Mucosa of descending colon (tissue), 3 donors: ENCODE measurements at regions not wholly inside any gene's neighbourhood (a gene's known extent, or its start where the extent isn't known, plus 50 kb on each side); places are given as distances from the start of the nearest gene placed in this dataset.
"Not testable (repeated sequence)": the region's sequence is repeated elsewhere in the genome, so short reads cannot be mapped to it uniquely, and the experiment has no call there.

Source experiments
- ATAC-seq: fragments of 200-7000 bp; cut with Tn5 transposase; one replicate; pipeline ENCODE4 v1.9.1; 2020; ENCODE audit warnings: mild to moderate bottlenecking, moderate library complexity
- DNase-seq, 3 donors: peaks; one replicate each; pipeline ENCODE4 v3.0.0-alpha.2; 2020
- H3K36me3 ChIP-seq: fragments of 200-600 bp; one replicate; pipeline ENCODE4 v1.8.0; 2021; ENCODE audit warnings: low read depth, mild to moderate bottlenecking
- H3K4me1 ChIP-seq: fragments of 200-600 bp; one replicate; pipeline ENCODE4 v1.8.0; 2021; ENCODE audit warnings: low read depth, mild to moderate bottlenecking
- H3K4me3 ChIP-seq: fragments of 200-600 bp; one replicate; pipeline ENCODE4 v1.8.0; 2021; ENCODE audit warnings: mild to moderate bottlenecking
- H3K9me3 ChIP-seq: fragments of 200-600 bp; one replicate; pipeline ENCODE4 v1.8.0; 2021; ENCODE audit warnings: mild to moderate bottlenecking
- CTCF ChIP-seq: fragments of 200-600 bp; IDR thresholded peaks from one replicate; pipeline ENCODE4 v1.8.0; 2022; ENCODE audit warnings: antibody characterized with exemption, mild to moderate bottlenecking
- intact Hi-C, 2 donors: fragments of 100-400 bp; cut with DNase I in 1 of 2; cut with micrococcal nuclease in 1 of 2; formaldehyde crosslinking; loops; one replicate each; pipeline versions ENCODE4 v1.11.0 to v1.11.1; 2022; cut with DNase I, micrococcal nuclease
- donor health status: DM: no; HTN: no; CAD: no; lungs with moderate emphysema.
- donor health status: DM: no; HTN: no; CAD: no.
- donor health status: DM: no; HTN: yes; CAD: no.

GRCh38 chr10:3925184-3925583, 140.2 kb upstream of the KLF6 start:
- ATAC-seq (no peak), DNase-seq (no peak)
- TF ChIP-seq CTCF = no peak
- peaks cover 14% of the 10 kb centered on the region for H3K4me1 ChIP-seq
- H3K4me3 ChIP-seq = no peak overlapping the region
- no peaks in the 10 kb centered on the region for H3K36me3 ChIP-seq
- intact Hi-C loops = no loop called here
- no peaks in the 10 kb centered on the region for H3K9me3 ChIP-seq

GRCh38 chr10:3924344-3924743, 139.3 kb upstream of the KLF6 start:
- DNase-seq (no peak), ATAC-seq (peak; percentile 20)
- H3K36me3 ChIP-seq = no peaks in the 10 kb centered on the region
- H3K4me1 ChIP-seq = peaks cover 9% of the 10 kb centered on the region
- no peak overlapping the region for H3K4me3 ChIP-seq
- no peaks in the 10 kb centered on the region for H3K9me3 ChIP-seq
- intact Hi-C loops = no loop called here
- no peak for TF ChIP-seq CTCF

GRCh38 chr10:3923033-3923432, 138.0 kb upstream of the KLF6 start:
- H3K4me1 ChIP-seq = peaks cover 3% of the 10 kb centered on the region
- intact Hi-C loops = no loop called here
- TF ChIP-seq CTCF = no peak
- H3K36me3 ChIP-seq = no peaks in the 10 kb centered on the region
- H3K4me3 ChIP-seq = no peak overlapping the region
- DNase-seq (no peak), ATAC-seq (no peak)
- H3K9me3 ChIP-seq = peaks cover 2% of the 10 kb centered on the region

- DNase-seq (no peak), ATAC-seq (no peak)
- intact Hi-C loops = no loop called here
- Histone ChIP-seq H3K4me1 (peaks cover 3% of the 10 kb centered on the region), H3K4me3 (no peak overlapping the region), H3K9me3 (peaks cover 2% of the 10 kb centered on the region), H3K36me3 (no peaks in the 10 kb centered on the region)
- no peak for TF ChIP-seq CTCF
Observed at GRCh38 chr10:3919709-3920308, 134.8 kb upstream of the KLF6 start.

GRCh38 chr10:3917392-3917791, 132.4 kb upstream of the KLF6 start:
- H3K4me1 ChIP-seq, H3K9me3 ChIP-seq, ATAC-seq, intact Hi-C loops, H3K4me3 ChIP-seq, H3K36me3 ChIP-seq, DNase-seq: not testable (repeated sequence)

GRCh38 chr10:3914733-3915132, 129.7 kb upstream of the KLF6 start:
- Histone ChIP-seq H3K4me3 (no peak overlapping the region), H3K36me3 (no peaks in the 10 kb centered on the region), H3K9me3 (peaks cover 2% of the 10 kb centered on the region), H3K4me1 (no peaks in the 10 kb centered on the region)
- intact Hi-C loops = no loop called here
- TF ChIP-seq CTCF = no peak
- DNase-seq (no peak), ATAC-seq (no peak)
